ENCODE measurements at regions not wholly inside any gene's neighbourhood (a gene's known extent, or its start where the extent isn't known, plus 50 kb on each side); places are given as distances from the start of the nearest gene placed in this dataset.

DNA sequence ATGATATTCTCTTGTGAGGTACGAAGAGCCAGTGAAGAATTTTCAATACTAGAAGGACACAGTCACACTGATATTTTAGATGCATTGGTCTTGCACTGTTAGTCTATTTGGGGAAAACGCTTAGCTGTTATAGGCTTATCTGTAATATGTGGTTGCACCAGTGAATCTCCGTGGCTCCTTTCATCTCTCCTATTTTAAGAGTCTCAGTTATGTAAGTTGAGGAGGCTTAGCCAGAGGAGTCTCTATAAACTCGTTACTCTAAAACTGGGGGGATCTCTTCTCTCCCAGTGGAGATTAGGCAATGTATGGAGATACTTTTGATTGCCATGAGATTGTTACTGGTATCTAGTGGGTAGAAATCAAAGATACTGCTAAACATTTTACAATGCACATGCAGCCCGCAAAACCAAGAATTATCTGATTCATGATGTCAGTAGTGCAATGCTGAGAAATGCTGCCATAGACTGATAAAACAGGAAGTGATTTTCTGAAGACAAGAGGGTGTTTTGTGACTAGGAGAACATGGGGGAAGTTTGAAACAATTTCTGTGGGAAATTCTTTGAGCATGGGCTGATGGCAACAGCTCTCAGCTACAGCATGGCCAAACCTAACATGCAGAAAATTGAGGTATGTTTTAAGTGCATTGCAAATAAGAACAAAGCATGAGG is 339.1 kb downstream of the SOX11 start:
- TF ChIP-seq, protein P1, sequence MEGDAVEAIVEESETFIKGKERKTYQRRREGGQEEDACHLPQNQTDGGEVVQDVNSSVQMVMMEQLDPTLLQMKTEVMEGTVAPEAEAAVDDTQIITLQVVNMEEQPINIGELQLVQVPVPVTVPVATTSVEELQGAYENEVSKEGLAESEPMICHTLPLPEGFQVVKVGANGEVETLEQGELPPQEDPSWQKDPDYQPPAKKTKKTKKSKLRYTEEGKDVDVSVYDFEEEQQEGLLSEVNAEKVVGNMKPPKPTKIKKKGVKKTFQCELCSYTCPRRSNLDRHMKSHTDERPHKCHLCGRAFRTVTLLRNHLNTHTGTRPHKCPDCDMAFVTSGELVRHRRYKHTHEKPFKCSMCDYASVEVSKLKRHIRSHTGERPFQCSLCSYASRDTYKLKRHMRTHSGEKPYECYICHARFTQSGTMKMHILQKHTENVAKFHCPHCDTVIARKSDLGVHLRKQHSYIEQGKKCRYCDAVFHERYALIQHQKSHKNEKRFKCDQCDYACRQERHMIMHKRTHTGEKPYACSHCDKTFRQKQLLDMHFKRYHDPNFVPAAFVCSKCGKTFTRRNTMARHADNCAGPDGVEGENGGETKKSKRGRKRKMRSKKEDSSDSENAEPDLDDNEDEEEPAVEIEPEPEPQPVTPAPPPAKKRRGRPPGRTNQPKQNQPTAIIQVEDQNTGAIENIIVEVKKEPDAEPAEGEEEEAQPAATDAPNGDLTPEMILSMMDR (IDR thresholded peaks at IDR 0.05), result no peak
- TF ChIP-seq POLR2AphosphoS5 (IDR thresholded peaks at IDR 0.05), result no peak
- no peak for TF ChIP-seq POLR2A (IDR thresholded peaks at IDR 0.05)
- no peak for TF ChIP-seq EP300 (IDR thresholded peaks at IDR 0.05)
